ENCODE measurements at regions not wholly inside any gene's neighbourhood (a gene's known extent, or its start where the extent isn't known, plus 50 kb on each side); places are given as distances from the start of the nearest gene placed in this dataset.

DNA sequence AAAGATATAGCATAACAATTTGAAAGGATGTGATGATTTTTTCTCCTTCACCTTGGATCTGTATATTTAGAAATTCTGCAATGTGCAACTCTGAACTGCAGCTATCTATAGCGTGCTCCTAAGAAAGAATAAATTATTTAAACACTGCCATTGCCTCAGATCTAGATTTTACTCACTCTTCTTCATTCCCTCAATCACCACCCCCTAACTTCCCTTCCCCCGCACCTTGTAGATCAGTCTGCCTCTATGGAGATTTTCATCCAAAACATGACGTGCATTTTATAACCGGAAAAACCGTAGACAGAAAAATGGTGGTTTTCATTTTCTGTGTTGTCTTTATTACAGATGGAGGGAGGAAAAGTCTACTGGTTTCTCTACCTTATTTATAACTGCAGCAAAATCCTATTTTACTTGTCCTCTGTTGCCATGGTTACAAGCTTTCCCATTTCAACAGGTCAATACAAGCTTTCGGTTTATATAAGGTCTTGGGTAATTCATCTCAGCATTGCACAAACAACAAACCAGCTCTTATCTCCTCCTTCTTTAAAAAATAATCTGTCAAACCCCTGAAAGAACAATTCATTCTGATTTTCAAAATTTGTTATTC lies 480.0 kb downstream of the TAF11L14 start:
- CTCF ChIA-PET (ENCODE audit: low intra/inter-chr PET ratio, low total read pairs): no interaction called here
- no peak for ATAC-seq
- H3K4me2 ChIP-seq (ENCODE audit: low read depth, low read length): no peak overlapping the region

More for the DNA sequence above, 480.0 kb downstream of the TAF11L14 start:
- FAIRE-seq: no peak
- no TSS peak for BruUV-seq (replicated peaks)
- in situ Hi-C loops (cut with HindIII; ENCODE audit: extremely low pct_ligation_motif_present, low pct_unique_long_range_greater_than_20kb): no loop called here
- Histone ChIP-seq H3K4me1 (ENCODE audit: insufficient read depth, low read length) (no peaks in the 10 kb centered on the region), H4K20me1 (ENCODE audit: insufficient read depth, low read length) (no peaks in the 10 kb centered on the region), H3K27ac (ENCODE audit: extremely low read length, insufficient read depth, low read length) (no peak overlapping the region), H2AFZ (ENCODE audit: low read length) (no peak overlapping the region), H3K9me3 (ENCODE audit: low read length) (peaks cover 87% of the 10 kb centered on the region), H3K36me3 (replicated peaks in 1 of 2; ENCODE audit: control insufficient read depth in 1 of 2, insufficient read depth in 2 of 2, low read length in 2 of 2) (no peaks in the 10 kb centered on the region), H3K4me3 (replicated peaks in 1 of 3; ENCODE audit: insufficient read depth in 1 of 3, low read depth in 2 of 3, low read length in 3 of 3) (no peak overlapping the region), H3K27me3 (ENCODE audit: control insufficient read depth in 1 of 2, insufficient read depth in 2 of 2, low read length in 2 of 2) (no peaks in the 10 kb centered on the region), H3K79me2 (ENCODE audit: insufficient read depth, low read length) (no peaks in the 10 kb centered on the region), H3K9ac (ENCODE audit: insufficient read depth, low read depth, low read length) (no peak overlapping the region)
- WGBS (ENCODE audit: low lambda C conversion rate): 16% methylated on average over 6 of the region's 6 CpGs
- TF ChIP-seq RFX1 (IDR thresholded peaks at IDR 0.05) (peak; percentile 43; the same call in 1 of the 2 replicates), JUNB (CRISPR knock-in tag; IDR thresholded peaks at IDR 0.05; ENCODE audit: borderline replicate concordance) (no peak), SOX6 (IDR thresholded peaks at IDR 0.05) (no peak), SOX6 (CRISPR knock-in tag; IDR thresholded peaks at IDR 0.05) (no peak), ZNF235 (CRISPR knock-in tag; IDR thresholded peaks at IDR 0.05; ENCODE audit: borderline replicate concordance) (no peak), ZNF766 (CRISPR knock-in tag; IDR thresholded peaks at IDR 0.05; ENCODE audit: borderline replicate concordance) (no peak)
- TF ChIP-seq, protein P1, sequence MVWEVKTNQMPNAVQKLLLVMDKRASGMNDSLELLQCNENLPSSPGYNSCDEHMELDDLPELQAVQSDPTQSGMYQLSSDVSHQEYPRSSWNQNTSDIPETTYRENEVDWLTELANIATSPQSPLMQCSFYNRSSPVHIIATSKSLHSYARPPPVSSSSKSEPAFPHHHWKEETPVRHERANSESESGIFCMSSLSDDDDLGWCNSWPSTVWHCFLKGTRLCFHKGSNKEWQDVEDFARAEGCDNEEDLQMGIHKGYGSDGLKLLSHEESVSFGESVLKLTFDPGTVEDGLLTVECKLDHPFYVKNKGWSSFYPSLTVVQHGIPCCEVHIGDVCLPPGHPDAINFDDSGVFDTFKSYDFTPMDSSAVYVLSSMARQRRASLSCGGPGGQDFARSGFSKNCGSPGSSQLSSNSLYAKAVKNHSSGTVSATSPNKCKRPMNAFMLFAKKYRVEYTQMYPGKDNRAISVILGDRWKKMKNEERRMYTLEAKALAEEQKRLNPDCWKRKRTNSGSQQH (CRISPR knock-in tag; IDR thresholded peaks at IDR 0.05; ENCODE audit: low read depth): no peak
- TF ChIP-seq, protein P2, sequence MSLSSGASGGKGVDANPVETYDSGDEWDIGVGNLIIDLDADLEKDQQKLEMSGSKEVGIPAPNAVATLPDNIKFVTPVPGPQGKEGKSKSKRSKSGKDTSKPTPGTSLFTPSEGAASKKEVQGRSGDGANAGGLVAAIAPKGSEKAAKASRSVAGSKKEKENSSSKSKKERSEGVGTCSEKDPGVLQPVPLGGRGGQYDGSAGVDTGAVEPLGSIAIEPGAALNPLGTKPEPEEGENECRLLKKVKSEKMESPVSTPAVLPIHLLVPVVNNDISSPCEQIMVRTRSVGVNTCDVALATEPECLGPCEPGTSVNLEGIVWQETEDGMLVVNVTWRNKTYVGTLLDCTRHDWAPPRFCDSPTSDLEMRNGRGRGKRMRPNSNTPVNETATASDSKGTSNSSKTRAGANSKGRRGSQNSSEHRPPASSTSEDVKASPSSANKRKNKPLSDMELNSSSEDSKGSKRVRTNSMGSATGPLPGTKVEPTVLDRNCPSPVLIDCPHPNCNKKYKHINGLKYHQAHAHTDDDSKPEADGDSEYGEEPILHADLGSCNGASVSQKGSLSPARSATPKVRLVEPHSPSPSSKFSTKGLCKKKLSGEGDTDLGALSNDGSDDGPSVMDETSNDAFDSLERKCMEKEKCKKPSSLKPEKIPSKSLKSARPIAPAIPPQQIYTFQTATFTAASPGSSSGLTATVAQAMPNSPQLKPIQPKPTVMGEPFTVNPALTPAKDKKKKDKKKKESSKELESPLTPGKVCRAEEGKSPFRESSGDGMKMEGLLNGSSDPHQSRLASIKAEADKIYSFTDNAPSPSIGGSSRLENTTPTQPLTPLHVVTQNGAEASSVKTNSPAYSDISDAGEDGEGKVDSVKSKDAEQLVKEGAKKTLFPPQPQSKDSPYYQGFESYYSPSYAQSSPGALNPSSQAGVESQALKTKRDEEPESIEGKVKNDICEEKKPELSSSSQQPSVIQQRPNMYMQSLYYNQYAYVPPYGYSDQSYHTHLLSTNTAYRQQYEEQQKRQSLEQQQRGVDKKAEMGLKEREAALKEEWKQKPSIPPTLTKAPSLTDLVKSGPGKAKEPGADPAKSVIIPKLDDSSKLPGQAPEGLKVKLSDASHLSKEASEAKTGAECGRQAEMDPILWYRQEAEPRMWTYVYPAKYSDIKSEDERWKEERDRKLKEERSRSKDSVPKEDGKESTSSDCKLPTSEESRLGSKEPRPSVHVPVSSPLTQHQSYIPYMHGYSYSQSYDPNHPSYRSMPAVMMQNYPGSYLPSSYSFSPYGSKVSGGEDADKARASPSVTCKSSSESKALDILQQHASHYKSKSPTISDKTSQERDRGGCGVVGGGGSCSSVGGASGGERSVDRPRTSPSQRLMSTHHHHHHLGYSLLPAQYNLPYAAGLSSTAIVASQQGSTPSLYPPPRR (CRISPR knock-in tag; IDR thresholded peaks at IDR 0.05; ENCODE audit: borderline replicate concordance): no peak
- TF ChIP-seq, protein P3, sequence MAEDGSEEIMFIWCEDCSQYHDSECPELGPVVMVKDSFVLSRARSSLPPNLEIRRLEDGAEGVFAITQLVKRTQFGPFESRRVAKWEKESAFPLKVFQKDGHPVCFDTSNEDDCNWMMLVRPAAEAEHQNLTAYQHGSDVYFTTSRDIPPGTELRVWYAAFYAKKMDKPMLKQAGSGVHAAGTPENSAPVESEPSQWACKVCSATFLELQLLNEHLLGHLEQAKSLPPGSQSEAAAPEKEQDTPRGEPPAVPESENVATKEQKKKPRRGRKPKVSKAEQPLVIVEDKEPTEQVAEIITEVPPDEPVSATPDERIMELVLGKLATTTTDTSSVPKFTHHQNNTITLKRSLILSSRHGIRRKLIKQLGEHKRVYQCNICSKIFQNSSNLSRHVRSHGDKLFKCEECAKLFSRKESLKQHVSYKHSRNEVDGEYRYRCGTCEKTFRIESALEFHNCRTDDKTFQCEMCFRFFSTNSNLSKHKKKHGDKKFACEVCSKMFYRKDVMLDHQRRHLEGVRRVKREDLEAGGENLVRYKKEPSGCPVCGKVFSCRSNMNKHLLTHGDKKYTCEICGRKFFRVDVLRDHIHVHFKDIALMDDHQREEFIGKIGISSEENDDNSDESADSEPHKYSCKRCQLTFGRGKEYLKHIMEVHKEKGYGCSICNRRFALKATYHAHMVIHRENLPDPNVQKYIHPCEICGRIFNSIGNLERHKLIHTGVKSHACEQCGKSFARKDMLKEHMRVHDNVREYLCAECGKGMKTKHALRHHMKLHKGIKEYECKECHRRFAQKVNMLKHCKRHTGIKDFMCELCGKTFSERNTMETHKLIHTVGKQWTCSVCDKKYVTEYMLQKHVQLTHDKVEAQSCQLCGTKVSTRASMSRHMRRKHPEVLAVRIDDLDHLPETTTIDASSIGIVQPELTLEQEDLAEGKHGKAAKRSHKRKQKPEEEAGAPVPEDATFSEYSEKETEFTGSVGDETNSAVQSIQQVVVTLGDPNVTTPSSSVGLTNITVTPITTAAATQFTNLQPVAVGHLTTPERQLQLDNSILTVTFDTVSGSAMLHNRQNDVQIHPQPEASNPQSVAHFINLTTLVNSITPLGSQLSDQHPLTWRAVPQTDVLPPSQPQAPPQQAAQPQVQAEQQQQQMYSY (CRISPR knock-in tag; IDR thresholded peaks at IDR 0.05): no peak
- intact Hi-C loops (cut with micrococcal nuclease; ENCODE audit: unreplicated experiment): no loop called here
- POLR2A ChIA-PET: no interaction called here
- DNase-seq (ENCODE audit: low spot score): no peak

Data from HepG2 (cell line).